ENCODE measurements at regions not wholly inside any gene's neighbourhood (a gene's known extent, or its start where the extent isn't known, plus 50 kb on each side); places are given as distances from the start of the nearest gene placed in this dataset.
"Not testable (repeated sequence)": the region's sequence is repeated elsewhere in the genome, so short reads cannot be mapped to it uniquely, and the experiment has no call there.

DNA sequence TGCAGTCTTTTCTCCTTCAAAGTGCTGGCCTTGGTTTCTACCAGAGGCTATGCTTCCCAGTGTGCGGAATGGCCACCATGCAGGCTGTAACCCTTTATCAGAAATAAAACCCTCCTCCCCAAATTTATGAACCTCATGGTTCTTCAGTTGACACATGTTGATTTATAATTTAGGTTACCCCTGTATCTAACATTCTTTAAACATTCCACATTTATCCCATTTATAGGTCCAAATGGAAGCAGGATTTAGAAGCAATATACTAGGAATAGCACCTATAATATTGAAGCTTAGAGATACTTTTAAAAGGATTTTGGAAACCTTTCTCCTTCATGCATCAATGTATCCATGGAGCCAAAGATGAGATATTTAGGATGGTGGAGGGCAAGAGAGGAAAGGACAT, 438.8 kb upstream of the C16orf82 start:
- H3K27me3 ChIP-seq, result peaks cover 0 to 4% (median 0%) of the 10 kb centered on the region in 9 donors
- WGBS, 4 donors, result 92 to 97% (median 96%) methylated on average over 1 of the region's 1 CpG
- H3K4me3 ChIP-seq, result no peak overlapping the region
- H3K27ac ChIP-seq, result no peak overlapping the region
- H3K4me1 ChIP-seq, result no peaks in the 10 kb centered on the region
- H3K36me3 ChIP-seq, result no peaks in the 10 kb centered on the region
- ATAC-seq, result no peak
- TF ChIP-seq CTCF (IDR thresholded peaks at IDR 0.05) (no peak), POLR2A (IDR thresholded peaks at IDR 0.05) (no peak)
- intact Hi-C loops (cut with DNase I), result no loop called here
- no peak for DNase-seq
- H3K9me3 ChIP-seq, result peaks cover 0 to 16% (median 0%) of the 10 kb centered on the region in 12 donors

GRCh38 chr16:26631365-26631764, 435.4 kb upstream of the C16orf82 start:
- DNase-seq; H3K36me3 ChIP-seq; H3K27ac ChIP-seq; H3K4me3 ChIP-seq; H3K27me3 ChIP-seq; ATAC-seq; intact Hi-C loops (cut with DNase I); H3K4me1 ChIP-seq: not testable (repeated sequence)
- H3K9me3 ChIP-seq, result peaks cover 0 to 26% (median 0%) of the 10 kb centered on the region in 12 donors

DNA sequence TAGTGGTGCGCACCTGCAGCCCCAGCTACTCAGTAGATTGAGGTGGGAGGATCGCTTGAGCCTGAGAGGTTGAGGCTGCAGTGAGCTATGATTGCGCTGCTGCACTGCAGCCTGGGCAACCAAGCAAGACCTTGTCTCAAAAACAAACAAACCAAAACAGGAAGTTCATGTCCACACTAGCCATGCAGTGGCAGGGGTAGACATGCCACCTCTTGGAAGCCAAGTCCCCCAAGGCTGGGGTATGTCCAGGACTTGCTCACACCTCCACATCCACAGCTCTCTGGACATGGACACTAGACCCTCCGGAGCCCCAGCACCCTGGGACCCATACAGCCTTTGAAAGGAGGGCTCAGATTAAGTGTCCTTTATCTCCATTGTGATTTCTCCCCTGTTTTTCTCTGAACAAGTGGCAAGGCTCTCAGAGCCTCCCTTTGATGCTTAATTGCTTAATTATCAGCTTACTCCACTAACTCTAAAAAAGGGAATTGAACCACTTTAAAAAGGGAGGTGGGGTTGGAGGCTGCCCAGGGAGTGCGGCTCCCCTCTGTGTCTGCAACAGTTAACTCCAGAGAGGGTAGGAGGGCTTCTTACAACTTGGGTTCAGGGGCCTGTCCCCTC, 424.6 kb upstream of the C16orf82 start:
- no peak for ATAC-seq
- intact Hi-C loops (cut with DNase I), result no loop called here
- TF ChIP-seq CTCF (IDR thresholded peaks at IDR 0.05) (no peak), POLR2A (IDR thresholded peaks at IDR 0.05) (no peak)
- DNase-seq, result no peak
- WGBS, 4 donors, result 78 to 83% (median 82%) methylated on average over 5 of the region's 5 CpGs
- H3K36me3 ChIP-seq, result no peaks in the 10 kb centered on the region
- no peaks in the 10 kb centered on the region for H3K4me1 ChIP-seq
- H3K27ac ChIP-seq, result no peak overlapping the region
- H3K4me3 ChIP-seq, result no peak overlapping the region
- H3K27me3 ChIP-seq, result peaks cover 0 to 5% (median 0%) of the 10 kb centered on the region in 9 donors
- H3K9me3 ChIP-seq, result no peaks in the 10 kb centered on the region

- DNase-seq (no peak), ATAC-seq (no peak)
- peaks cover 0 to 5% (median 0%) of the 10 kb centered on the region in 9 donors for H3K27me3 ChIP-seq
- H3K36me3 ChIP-seq, result no peaks in the 10 kb centered on the region
- H3K4me3 ChIP-seq, result no peak overlapping the region
- intact Hi-C loops (cut with DNase I), result no loop called here
- no peak for TF ChIP-seq POLR2A (IDR thresholded peaks at IDR 0.05)
- no peak for TF ChIP-seq CTCF (IDR thresholded peaks at IDR 0.05)
- no peaks in the 10 kb centered on the region for H3K4me1 ChIP-seq
- WGBS, 4 donors, result 45 to 56% (median 47%) methylated on average over 3 of the region's 3 CpGs
- no peaks in the 10 kb centered on the region for H3K9me3 ChIP-seq
- H3K27ac ChIP-seq, result no peak overlapping the region
Observed at GRCh38 chr16:26643519-26643918, 423.2 kb upstream of the C16orf82 start.

All from heart left ventricle (tissue), 16 donors.